Natural killer cell (primary cell): ENCODE measurements at regions not wholly inside any gene's neighbourhood (a gene's known extent, or its start where the extent isn't known, plus 50 kb on each side); places are given as distances from the start of the nearest gene placed in this dataset.

ENCODE experiments used
- ATAC-seq, 3 donors: fragments of 150-1000 bp in 2 of 3; fragments of 200-7000 bp in 1 of 3; cut with Tn5 transposase; 1 replicate in 1 of 3; 2 replicates in 2 of 3; pipeline ENCODE4 v1.10.0; 2021; ENCODE audit warnings: mild to moderate bottlenecking in 2 of 3, moderate library complexity in 2 of 3
- DNase-seq, 2 donors: peaks; one replicate each; pipeline versions ENCODE4 v3.0.0 to v3.0.0-alpha.2; 2013 to 2021; ENCODE audit warnings: mixed read lengths in 1 of 2
- H3K27ac ChIP-seq: one replicate; pipeline ENCODE4 v1.5.1; 2013; ENCODE audit warnings: mild to moderate bottlenecking, low read length
- H3K27me3 ChIP-seq: one replicate; pipeline ENCODE4 v1.6.1; 2013; ENCODE audit warnings: low read length; ENCODE audit not compliant: control insufficient read depth, insufficient read depth
- H3K36me3 ChIP-seq: one replicate; pipeline ENCODE4 v1.6.1; 2013; ENCODE audit warnings: low read length; ENCODE audit not compliant: control insufficient read depth, insufficient read depth
- H3K4me1 ChIP-seq: one replicate; pipeline ENCODE4 v1.6.1; 2013; ENCODE audit warnings: low read length; ENCODE audit not compliant: control insufficient read depth, insufficient read depth
- H3K4me3 ChIP-seq: one replicate; pipeline ENCODE4 v1.5.1; 2013; ENCODE audit warnings: low read length
- H3K9me3 ChIP-seq: one replicate; pipeline ENCODE4 v1.6.1; 2013; ENCODE audit warnings: low read length; ENCODE audit not compliant: control insufficient read depth, insufficient read depth
- H3K27ac Mint-ChIP-seq, 2 donors: one replicate each; pipeline ENCODE4 v1.8.0; 2022; ENCODE audit warnings: mild to moderate bottlenecking in 2 of 2, mixed read lengths in 2 of 2, moderate library complexity in 1 of 2
- H3K27me3 Mint-ChIP-seq, 2 donors: one replicate each; pipeline ENCODE4 v1.8.0; 2022; ENCODE audit warnings: low read depth in 2 of 2, mixed read lengths in 2 of 2
- H3K36me3 Mint-ChIP-seq: one replicate; pipeline ENCODE4 v1.8.0; 2022; ENCODE audit warnings: mixed read lengths
- H3K4me1 Mint-ChIP-seq, 2 donors: one replicate each; pipeline ENCODE4 v1.8.0; 2022; ENCODE audit warnings: mixed read lengths in 2 of 2
- H3K4me3 Mint-ChIP-seq: one replicate; pipeline ENCODE4 v1.8.0; 2022; ENCODE audit warnings: mild to moderate bottlenecking, moderate library complexity, mixed read lengths
- H3K9me3 Mint-ChIP-seq, 2 donors: one replicate each; pipeline ENCODE4 v1.8.0; 2022; ENCODE audit warnings: mixed read lengths in 2 of 2
- CTCF ChIP-seq: fragments of 200-600 bp; IDR thresholded peaks from one replicate; pipeline ENCODE4 v1.8.0; 2022; ENCODE audit warnings: antibody characterized with exemption
- WGBS: methylation state at CpG from one replicate; pipeline ENCODE4 v1.1.7; 2013; ENCODE audit warnings: missing lambda C conversion rate; ENCODE audit not compliant: insufficient coverage; 5-methylcytosine and 5-hydroxymethylcytosine counted together
- intact Hi-C: fragments of 100-400 bp; cut with micrococcal nuclease; formaldehyde crosslinking; loops from one replicate; pipeline ENCODE4 v1.14.2; 2022

- no peaks in the 10 kb centered on the region for H3K9me3 ChIP-seq
- Mint-ChIP-seq H3K9me3 (no peaks in the 10 kb centered on the region), H3K4me1 (no peaks in the 10 kb centered on the region), H3K4me3 (no peak overlapping the region), H3K27ac (no peak overlapping the region), H3K27me3 (no peaks in the 10 kb centered on the region), H3K36me3 (no peaks in the 10 kb centered on the region)
- H3K4me3 ChIP-seq, result no peak overlapping the region
- no peak for TF ChIP-seq CTCF
- H3K27me3 ChIP-seq, result no peaks in the 10 kb centered on the region
- no peak overlapping the region for H3K27ac ChIP-seq
- ATAC-seq (no peak), DNase-seq (no peak)
- H3K36me3 ChIP-seq, result no peaks in the 10 kb centered on the region
- WGBS, result 92% methylated on average over 9 of the region's 9 CpGs
- intact Hi-C loops, result no loop called here
- H3K4me1 ChIP-seq, result no peaks in the 10 kb centered on the region
Measured at GRCh38 chr13:109918179-109918711, 131.9 kb upstream of the IRS2 start.

GRCh38 chr13:109917422-109917821 lies 131.0 kb upstream of the IRS2 start:
- ATAC-seq (no peak), DNase-seq (no peak)
- H3K4me1 ChIP-seq, result no peaks in the 10 kb centered on the region
- intact Hi-C loops, result no loop called here
- Mint-ChIP-seq H3K36me3 (no peaks in the 10 kb centered on the region), H3K9me3 (no peaks in the 10 kb centered on the region), H3K27me3 (no peaks in the 10 kb centered on the region), H3K4me1 (no peaks in the 10 kb centered on the region), H3K4me3 (no peak overlapping the region), H3K27ac (no peak overlapping the region)
- WGBS, result no CpG with 5 or more reads among the region's 1 CpG
- H3K4me3 ChIP-seq, result no peak overlapping the region
- no peak overlapping the region for H3K27ac ChIP-seq
- no peaks in the 10 kb centered on the region for H3K9me3 ChIP-seq
- no peaks in the 10 kb centered on the region for H3K36me3 ChIP-seq
- TF ChIP-seq CTCF, result no peak
- H3K27me3 ChIP-seq, result no peaks in the 10 kb centered on the region

GRCh38 chr13:109913936-109914510 lies 127.6 kb upstream of the IRS2 start:
- no peak overlapping the region for H3K27ac ChIP-seq
- no peak for ATAC-seq
- Mint-ChIP-seq H3K27me3 (no peaks in the 10 kb centered on the region), H3K27ac (no peak overlapping the region), H3K4me1 (no peaks in the 10 kb centered on the region), H3K9me3 (no peaks in the 10 kb centered on the region), H3K4me3 (no peak overlapping the region), H3K36me3 (no peaks in the 10 kb centered on the region)
- TF ChIP-seq CTCF, result no peak
- H3K4me3 ChIP-seq, result no peak overlapping the region
- H3K27me3 ChIP-seq, result no peaks in the 10 kb centered on the region
- intact Hi-C loops, result no loop called here
- DNase-seq, result no peak
- no peaks in the 10 kb centered on the region for H3K36me3 ChIP-seq
- H3K4me1 ChIP-seq, result no peaks in the 10 kb centered on the region
- no peaks in the 10 kb centered on the region for H3K9me3 ChIP-seq
- 72% methylated on average over 3 of the region's 3 CpGs for WGBS

- no peaks in the 10 kb centered on the region for H3K27me3 Mint-ChIP-seq
- intact Hi-C loops, result no loop called here
- 56% methylated on average over 1 of the region's 1 CpG for WGBS
- no peak for ATAC-seq
- no peak overlapping the region for H3K27ac Mint-ChIP-seq
- H3K4me3 Mint-ChIP-seq, result no peak overlapping the region
- no peaks in the 10 kb centered on the region for H3K36me3 Mint-ChIP-seq
- TF ChIP-seq CTCF, result no peak
- H3K9me3 ChIP-seq, result no peaks in the 10 kb centered on the region
- H3K9me3 Mint-ChIP-seq, result no peaks in the 10 kb centered on the region
- no peak for DNase-seq
- no peaks in the 10 kb centered on the region for H3K4me1 Mint-ChIP-seq
- no peaks in the 10 kb centered on the region for H3K36me3 ChIP-seq
- no peak overlapping the region for H3K27ac ChIP-seq
- no peaks in the 10 kb centered on the region for H3K4me1 ChIP-seq
- no peaks in the 10 kb centered on the region for H3K27me3 ChIP-seq
- no peak overlapping the region for H3K4me3 ChIP-seq
Measured at GRCh38 chr13:109913186-109913585, 126.8 kb upstream of the IRS2 start.
